ENCODE measurements at regions not wholly inside any gene's neighbourhood (a gene's known extent, or its start where the extent isn't known, plus 50 kb on each side); places are given as distances from the start of the nearest gene placed in this dataset.
A peak's percentile ranks its signal among the peaks of the same experiment; 100 is the strongest.

DNA sequence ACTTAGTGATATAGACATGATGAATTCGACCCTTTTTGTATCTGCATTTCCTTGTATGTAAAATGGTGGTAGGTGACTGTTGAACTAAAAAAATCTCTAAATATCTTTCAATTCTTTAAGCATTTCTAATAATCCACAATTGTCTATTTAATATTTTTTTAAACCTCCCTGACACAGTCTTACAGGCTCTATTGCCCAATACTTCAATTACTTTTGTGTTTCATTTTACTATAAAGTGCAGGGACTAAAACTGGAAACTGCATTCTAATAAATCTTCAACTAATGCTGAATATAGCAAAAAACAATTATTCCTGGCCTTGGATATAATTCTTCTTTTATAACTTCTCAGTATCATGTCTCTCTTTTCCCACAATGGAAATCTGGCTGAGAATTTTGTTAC, 202.7 kb upstream of the PIK3R1 start:
- H3K4me3 ChIP-seq, result no peak overlapping the region
- H3K27me3 ChIP-seq, result no peaks in the 10 kb centered on the region
- H3K4me1 ChIP-seq, result 0 out of 2 replicates have a peak, but pooled peaks cover 3% of the 10 kb centered on the region
- no peaks in the 10 kb centered on the region for H4K20me1 ChIP-seq
- H3K9ac ChIP-seq, result no peak overlapping the region
- H3K36me3 ChIP-seq, result no peaks in the 10 kb centered on the region
- no peaks in the 10 kb centered on the region for H3K9me3 ChIP-seq
- TF ChIP-seq Cebpa-rat (IDR thresholded peaks at IDR 0.05), result no peak
- no peak overlapping the region for H3K4me2 ChIP-seq
- H3K27ac ChIP-seq, result no peak overlapping the region

DNA sequence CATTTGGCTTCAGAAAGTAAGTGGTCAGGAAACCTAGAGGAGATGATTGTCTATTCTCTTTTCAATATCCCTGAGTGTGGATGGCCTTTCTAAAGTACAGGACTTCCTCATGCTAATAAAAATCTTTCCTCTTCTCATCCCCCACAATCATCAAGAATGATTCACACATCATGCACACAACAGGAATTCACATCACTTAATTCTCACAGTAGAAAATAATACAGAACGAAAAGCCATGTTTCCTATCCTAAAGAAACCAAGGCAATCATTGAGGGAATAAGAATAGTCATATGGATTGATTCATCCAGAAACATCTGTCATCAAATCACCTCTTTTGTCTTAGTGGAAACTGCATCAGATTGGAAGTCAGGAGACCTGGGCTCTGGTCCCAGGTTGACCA, 203.1 kb upstream of the PIK3R1 start:
- Histone ChIP-seq H3K4me2 (no peak overlapping the region), H3K27me3 (no peaks in the 10 kb centered on the region), H3K9me3 (no peaks in the 10 kb centered on the region), H3K4me3 (no peak overlapping the region), H3K9ac (no peak overlapping the region), H4K20me1 (no peaks in the 10 kb centered on the region), H3K4me1 (0 out of 2 replicates have a peak, but pooled peaks cover 3% of the 10 kb centered on the region), H3K36me3 (no peaks in the 10 kb centered on the region), H3K27ac (no peak overlapping the region)
- TF ChIP-seq Cebpa-rat (IDR thresholded peaks at IDR 0.05), result no peak

DNA sequence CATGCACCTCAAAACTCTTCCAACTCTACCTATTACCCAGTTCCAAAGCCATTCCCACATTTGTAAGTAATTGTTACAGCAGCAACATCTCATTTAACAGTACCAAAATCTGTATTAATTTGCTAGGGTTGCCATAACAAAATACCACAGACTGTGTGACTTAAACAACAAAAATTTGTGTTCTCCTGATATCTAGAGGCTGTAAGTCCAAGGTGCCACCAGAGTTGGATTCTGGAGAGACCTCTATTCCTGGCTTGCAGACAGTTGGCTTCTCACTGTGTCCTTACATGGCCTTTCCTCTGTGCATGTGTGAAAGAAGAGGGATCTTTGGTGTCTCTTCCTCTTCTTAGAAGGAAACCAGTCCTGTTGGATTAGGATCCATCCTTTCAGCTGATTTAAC, 203.8 kb upstream of the PIK3R1 start:
- Histone ChIP-seq H3K4me1 (0 out of 2 replicates have a peak, but pooled peaks cover 3% of the 10 kb centered on the region), H3K27me3 (no peaks in the 10 kb centered on the region), H4K20me1 (no peaks in the 10 kb centered on the region), H3K4me3 (no peak overlapping the region), H3K27ac (no peak overlapping the region), H3K36me3 (no peaks in the 10 kb centered on the region), H3K9ac (no peak overlapping the region), H3K9me3 (no peaks in the 10 kb centered on the region), H3K4me2 (no peak overlapping the region)
- no peak for TF ChIP-seq Cebpa-rat (IDR thresholded peaks at IDR 0.05)

DNA sequence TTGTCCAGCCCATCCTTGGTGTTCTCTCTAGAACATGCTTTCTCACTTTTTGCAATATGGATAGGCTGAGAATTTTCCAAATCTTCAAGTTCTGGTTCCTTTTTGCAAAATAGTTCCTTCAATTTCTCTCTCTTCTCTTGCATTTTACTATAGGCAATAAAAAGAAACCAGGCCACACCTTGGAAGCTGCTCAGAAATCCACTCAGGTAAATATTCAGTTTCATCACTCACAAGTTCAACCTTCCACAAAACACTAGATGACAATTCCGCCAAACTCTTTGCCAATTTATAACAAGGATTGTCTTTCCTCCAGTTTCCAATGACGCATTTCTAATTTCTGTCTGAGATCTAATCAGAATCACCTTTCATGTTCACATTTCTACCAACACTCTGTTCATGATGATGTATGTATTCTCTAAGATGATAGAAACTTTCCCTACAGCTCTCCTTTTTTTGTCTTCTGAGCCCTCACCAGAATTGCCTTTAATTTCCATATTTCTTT, 204.2 kb upstream of the PIK3R1 start:
- Histone ChIP-seq H3K9ac (no peak overlapping the region), H3K4me2 (no peak overlapping the region), H3K4me3 (no peak overlapping the region), H3K27me3 (no peaks in the 10 kb centered on the region), H3K9me3 (no peaks in the 10 kb centered on the region), H3K27ac (no peak overlapping the region), H4K20me1 (no peaks in the 10 kb centered on the region), H3K36me3 (no peaks in the 10 kb centered on the region), H3K4me1 (0 out of 2 replicates have a peak, but pooled peaks cover 3% of the 10 kb centered on the region)
- TF ChIP-seq Cebpa-rat (IDR thresholded peaks at IDR 0.05), result no peak

GRCh38 chr5:68010740-68011139, 204.8 kb upstream of the PIK3R1 start:
- TF ChIP-seq Cebpa-rat (IDR thresholded peaks at IDR 0.05), result no peak

DNA sequence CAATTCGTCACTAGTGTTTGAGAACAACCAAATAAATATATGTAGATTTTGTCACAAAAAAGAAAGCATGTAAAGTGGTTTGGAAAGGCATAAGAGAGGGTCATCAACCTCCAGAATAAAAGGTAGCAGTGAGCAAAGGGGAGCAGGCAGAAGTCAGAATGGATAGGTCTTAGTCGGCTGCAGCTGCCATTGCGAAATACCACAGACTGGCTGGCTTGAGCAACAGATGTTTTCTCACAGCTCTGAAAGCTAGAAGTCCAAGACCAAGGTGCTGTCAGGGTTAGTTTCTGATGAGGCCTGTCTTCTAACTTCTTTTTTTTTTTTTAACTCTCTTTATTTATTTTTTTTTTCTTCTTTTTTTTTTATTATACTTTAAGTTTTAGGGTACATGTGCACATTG, 208.1 kb upstream of the PIK3R1 start:
- H3K9me3 ChIP-seq, result no peaks in the 10 kb centered on the region
- H3K4me1 ChIP-seq, result no peaks in the 10 kb centered on the region
- no peak overlapping the region for H3K9ac ChIP-seq
- no peaks in the 10 kb centered on the region for H4K20me1 ChIP-seq
- H3K36me3 ChIP-seq, result no peaks in the 10 kb centered on the region
- no peak overlapping the region for H3K4me3 ChIP-seq
- H3K27ac ChIP-seq, result no peak overlapping the region
- no peaks in the 10 kb centered on the region for H3K27me3 ChIP-seq
- H3K4me2 ChIP-seq, result no peak overlapping the region
- TF ChIP-seq Cebpa-rat (IDR thresholded peaks at IDR 0.05), result peak; percentile 80

More at GRCh38 chr5:68010740-68011139, 204.8 kb upstream of the PIK3R1 start:
- no peak overlapping the region for H3K4me2 ChIP-seq
- H3K9me3 ChIP-seq, result no peaks in the 10 kb centered on the region
- no peak overlapping the region for H3K27ac ChIP-seq
- no peaks in the 10 kb centered on the region for H3K36me3 ChIP-seq
- H4K20me1 ChIP-seq, result no peaks in the 10 kb centered on the region
- no peak overlapping the region for H3K4me3 ChIP-seq
- H3K9ac ChIP-seq, result no peak overlapping the region
- no peaks in the 10 kb centered on the region for H3K27me3 ChIP-seq
- H3K4me1 ChIP-seq, result 0 out of 2 replicates have a peak, but pooled peaks cover 3% of the 10 kb centered on the region

GRCh38 chr5:68002836-68003235, 212.7 kb upstream of the PIK3R1 start:
- Histone ChIP-seq H3K4me3 (no peak overlapping the region), H3K27ac (no peak overlapping the region), H3K27me3 (no peaks in the 10 kb centered on the region), H3K4me2 (no peak overlapping the region), H4K20me1 (no peaks in the 10 kb centered on the region), H3K9ac (no peak overlapping the region), H3K36me3 (no peaks in the 10 kb centered on the region), H3K9me3 (no peaks in the 10 kb centered on the region), H3K4me1 (no peaks in the 10 kb centered on the region)
- TF ChIP-seq Cebpa-rat (IDR thresholded peaks at IDR 0.05), result no peak

GRCh38 chr5:68000805-68001204, 214.8 kb upstream of the PIK3R1 start:
- no peak overlapping the region for H3K4me2 ChIP-seq
- H4K20me1 ChIP-seq, result no peaks in the 10 kb centered on the region
- H3K27ac ChIP-seq, result no peak overlapping the region
- H3K4me3 ChIP-seq, result no peak overlapping the region
- TF ChIP-seq Cebpa-rat (IDR thresholded peaks at IDR 0.05), result no peak
- no peaks in the 10 kb centered on the region for H3K27me3 ChIP-seq
- no peaks in the 10 kb centered on the region for H3K36me3 ChIP-seq
- H3K9ac ChIP-seq, result no peak overlapping the region
- H3K4me1 ChIP-seq, result no peaks in the 10 kb centered on the region
- H3K9me3 ChIP-seq, result no peaks in the 10 kb centered on the region

- TF ChIP-seq Cebpa-rat (IDR thresholded peaks at IDR 0.05), result no peak
- H3K36me3 ChIP-seq, result no peaks in the 10 kb centered on the region
- H3K9ac ChIP-seq, result no peak overlapping the region
- no peaks in the 10 kb centered on the region for H3K27me3 ChIP-seq
- H3K4me2 ChIP-seq, result no peak overlapping the region
- H4K20me1 ChIP-seq, result no peaks in the 10 kb centered on the region
- no peaks in the 10 kb centered on the region for H3K9me3 ChIP-seq
- no peak overlapping the region for H3K27ac ChIP-seq
- H3K4me3 ChIP-seq, result no peak overlapping the region
- no peaks in the 10 kb centered on the region for H3K4me1 ChIP-seq
Observed at GRCh38 chr5:67999391-67999790, 216.2 kb upstream of the PIK3R1 start.

- H3K9ac ChIP-seq, result no peak overlapping the region
- H3K9me3 ChIP-seq, result no peaks in the 10 kb centered on the region
- no peak for TF ChIP-seq Cebpa-rat (IDR thresholded peaks at IDR 0.05)
- no peak overlapping the region for H3K4me3 ChIP-seq
- H3K4me2 ChIP-seq, result no peak overlapping the region
- no peak overlapping the region for H3K27ac ChIP-seq
- no peaks in the 10 kb centered on the region for H4K20me1 ChIP-seq
- H3K4me1 ChIP-seq, result no peaks in the 10 kb centered on the region
- H3K36me3 ChIP-seq, result no peaks in the 10 kb centered on the region
- H3K27me3 ChIP-seq, result no peaks in the 10 kb centered on the region
Observed at GRCh38 chr5:67998709-67999261, 216.8 kb upstream of the PIK3R1 start.

Data from BLaER1 (cell line).